ENCODE measurements at regions not wholly inside any gene's neighbourhood (a gene's known extent, or its start where the extent isn't known, plus 50 kb on each side); places are given as distances from the start of the nearest gene placed in this dataset.

- DNase-seq, result peak; percentile 63
These were observed 67.2 kb upstream of the RUNX3 start for GRCh38 chr1:24996983-24997893.

DNA sequence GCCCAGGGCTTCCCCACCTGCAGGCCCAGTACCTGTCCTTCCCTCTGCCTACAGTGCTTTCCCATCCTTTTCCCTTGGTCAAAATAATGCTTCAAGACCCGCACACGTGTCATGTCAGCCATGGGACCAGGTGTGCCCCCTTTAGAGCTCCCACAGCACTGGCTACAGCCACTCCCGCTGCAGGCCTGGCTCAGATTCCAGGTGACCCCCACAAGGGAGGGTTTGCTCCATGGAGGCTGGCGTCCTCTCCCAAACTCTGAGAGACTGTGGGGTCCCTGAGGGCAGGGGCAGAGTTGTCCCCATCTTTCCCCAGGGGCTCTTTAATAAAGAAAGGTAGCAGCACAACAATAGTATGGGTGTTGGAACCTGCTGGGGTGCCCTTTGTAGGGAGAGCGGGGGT, 66.4 kb upstream of the RUNX3 start:
- DNase-seq, result no peak

DNA sequence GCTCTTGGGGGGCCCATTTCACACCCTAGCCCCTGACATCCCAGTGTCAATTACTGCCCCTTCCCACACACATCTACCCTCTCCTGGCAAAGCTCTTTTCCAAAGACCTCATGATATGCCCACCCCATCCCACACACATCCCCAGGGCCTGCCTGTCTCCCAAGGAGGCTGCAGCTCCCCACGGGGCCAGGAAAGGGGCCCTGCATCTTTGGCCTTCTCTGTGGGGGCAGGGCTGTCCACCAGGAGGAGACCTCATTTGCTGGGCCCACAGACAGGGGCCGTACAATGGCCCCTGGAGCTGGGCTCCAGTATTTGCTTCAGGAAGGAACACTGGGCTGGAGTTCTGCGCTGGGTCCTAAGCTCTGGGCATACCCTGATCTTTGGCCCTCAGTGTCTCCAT, 65.6 kb upstream of the RUNX3 start:
- DNase-seq, result no peak

GRCh38 chr1:24995140-24995539, 65.1 kb upstream of the RUNX3 start:
- no peak for DNase-seq

- DNase-seq, result no peak
These were observed 64.0 kb upstream of the RUNX3 start for GRCh38 chr1:24993871-24994580.

- peak; percentile 51 for DNase-seq
These were observed 62.7 kb upstream of the RUNX3 start for GRCh38 chr1:24992761-24993211.

GRCh38 chr1:24992124-24992760, 62.2 kb upstream of the RUNX3 start:
- no peak for DNase-seq

DNA sequence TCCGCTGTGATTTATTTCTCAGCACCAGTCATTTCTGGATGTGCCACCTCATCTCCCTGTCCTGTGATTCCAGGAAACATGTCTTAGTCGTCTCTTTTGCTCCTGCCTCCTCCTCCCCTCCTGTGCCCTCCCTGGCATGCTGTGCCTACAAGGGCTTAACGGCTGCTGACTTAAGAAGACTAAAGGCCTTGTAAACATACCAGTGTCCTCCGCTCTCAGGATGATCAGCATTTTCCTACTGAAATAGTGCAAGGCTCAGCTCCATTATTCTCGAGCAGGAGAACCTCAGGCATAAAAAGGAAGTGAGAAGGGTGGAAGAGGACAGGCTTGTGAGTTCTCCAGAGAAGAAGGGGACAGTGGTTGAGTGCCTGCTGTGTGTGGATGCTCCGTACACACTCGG, 61.6 kb upstream of the RUNX3 start:
- DNase-seq, result no peak

DNA sequence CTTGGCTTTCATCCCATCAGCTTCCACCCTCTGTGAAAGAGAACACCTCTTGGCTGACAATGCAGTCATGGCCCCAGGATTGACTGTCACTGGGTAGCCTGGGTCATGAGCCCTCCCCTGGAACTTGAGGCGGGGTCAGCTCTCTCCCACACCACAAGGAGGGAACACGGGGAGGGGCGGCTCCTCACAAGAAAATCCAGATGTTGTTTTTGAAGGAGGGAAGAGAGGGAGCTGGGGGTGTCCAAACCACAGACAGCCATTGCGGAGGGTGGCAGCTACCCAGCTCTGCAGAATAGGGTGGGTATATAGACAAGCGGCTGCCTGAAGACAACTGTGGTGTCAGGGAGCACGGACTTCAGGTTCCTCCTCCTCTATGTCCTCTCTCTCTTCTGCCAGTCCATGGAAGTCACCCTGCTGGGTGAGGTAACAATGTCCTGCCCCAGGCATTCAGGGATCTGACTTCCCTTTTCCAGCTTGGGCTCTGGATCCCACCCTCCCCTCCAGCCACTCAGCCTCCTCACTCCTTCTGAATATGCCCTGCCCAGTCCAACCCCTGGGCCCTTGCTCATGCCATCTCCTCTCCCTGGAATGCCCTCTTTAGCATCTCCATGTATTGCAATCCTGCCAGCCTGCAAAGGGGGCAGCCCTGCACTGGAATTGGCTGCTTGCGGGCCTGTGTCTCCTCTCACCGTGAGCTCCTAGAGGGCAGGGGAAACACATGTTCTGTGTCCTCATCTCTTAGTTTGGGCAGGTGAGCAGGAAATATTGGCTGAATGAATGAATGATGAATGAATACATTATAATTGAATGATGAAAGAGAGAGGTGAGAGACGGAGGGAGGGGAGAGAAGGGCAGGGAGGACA, 60.9 kb upstream of the RUNX3 start:
- peak; percentile 44 for DNase-seq

- no peak for DNase-seq
These were observed 60.1 kb upstream of the RUNX3 start for GRCh38 chr1:24990136-24990535.

GRCh38 chr1:24989082-24989481, 59.0 kb upstream of the RUNX3 start:
- no peak for DNase-seq

GRCh38 chr1:24988558-24988912, 58.5 kb upstream of the RUNX3 start:
- DNase-seq, result no peak

GRCh38 chr1:24987875-24988557, 57.9 kb upstream of the RUNX3 start:
- DNase-seq, result no peak

DNA sequence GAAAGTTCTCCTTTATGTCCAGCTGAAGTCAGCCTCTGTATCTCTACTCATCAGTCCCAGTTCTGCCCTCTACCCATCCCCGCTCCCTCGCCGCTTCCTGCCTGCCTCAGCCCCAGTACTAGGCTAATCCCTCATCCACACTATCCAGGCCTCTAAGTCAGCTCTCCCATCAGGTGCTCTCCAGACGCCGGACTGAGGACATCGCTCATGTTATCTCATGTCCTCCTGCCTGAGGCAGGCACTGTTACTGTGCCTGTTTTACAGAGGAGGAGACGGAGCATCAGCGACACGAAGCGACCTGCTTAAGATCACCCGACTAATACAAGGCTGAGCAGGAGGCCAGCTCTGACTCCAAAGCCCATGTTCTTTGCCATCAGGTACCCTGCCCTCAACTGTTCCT, 57.3 kb upstream of the RUNX3 start:
- no peak for DNase-seq

DNA sequence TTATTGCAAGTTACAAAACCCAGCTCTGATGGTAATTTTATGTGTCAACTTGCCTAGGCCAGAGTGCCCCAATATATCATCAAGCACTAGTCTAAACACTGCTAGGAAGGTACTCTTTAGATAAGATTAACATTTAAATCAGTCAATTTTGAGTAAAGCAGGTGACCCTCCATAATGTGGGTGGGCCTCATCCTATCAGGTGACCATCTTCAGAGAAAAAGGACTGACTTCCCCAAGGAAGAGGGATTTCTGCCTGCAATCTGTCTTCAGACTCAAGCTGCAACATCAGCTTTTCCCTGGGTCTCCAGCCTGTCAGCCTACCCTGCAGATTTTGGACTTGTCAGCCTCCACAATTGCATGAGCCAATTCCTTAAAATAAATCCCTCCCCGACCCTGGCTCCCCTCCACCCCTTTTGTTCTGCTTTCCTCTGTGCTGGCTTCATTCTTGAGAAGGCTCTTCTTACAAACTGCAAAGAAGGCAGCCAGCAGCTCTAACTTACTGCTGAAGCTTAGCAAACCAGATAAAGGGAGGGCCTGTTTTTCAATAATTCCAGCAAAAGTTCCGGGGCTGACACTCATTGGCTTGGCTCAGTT, 56.4 kb upstream of the RUNX3 start:
- DNase-seq, result no peak

DNA sequence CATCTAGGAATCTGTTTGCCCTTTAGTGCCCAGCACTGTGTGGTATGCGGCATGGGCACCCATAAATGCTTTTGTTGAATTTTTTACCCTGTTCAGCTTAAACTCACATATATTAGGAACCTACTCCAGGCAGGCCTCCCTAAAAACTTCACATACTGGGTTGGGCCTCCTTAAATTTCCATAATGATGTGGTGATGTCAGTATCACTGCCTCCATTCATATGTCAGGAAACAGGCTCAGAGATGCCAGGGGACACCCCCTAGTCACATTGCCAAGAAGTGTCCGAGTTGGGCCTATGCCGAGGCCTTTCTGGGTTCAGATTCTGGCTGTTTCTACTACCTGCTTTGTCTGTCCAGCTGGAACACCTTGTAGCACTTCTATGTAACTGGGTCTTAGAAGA, 55.7 kb upstream of the RUNX3 start:
- no peak for DNase-seq

DNA sequence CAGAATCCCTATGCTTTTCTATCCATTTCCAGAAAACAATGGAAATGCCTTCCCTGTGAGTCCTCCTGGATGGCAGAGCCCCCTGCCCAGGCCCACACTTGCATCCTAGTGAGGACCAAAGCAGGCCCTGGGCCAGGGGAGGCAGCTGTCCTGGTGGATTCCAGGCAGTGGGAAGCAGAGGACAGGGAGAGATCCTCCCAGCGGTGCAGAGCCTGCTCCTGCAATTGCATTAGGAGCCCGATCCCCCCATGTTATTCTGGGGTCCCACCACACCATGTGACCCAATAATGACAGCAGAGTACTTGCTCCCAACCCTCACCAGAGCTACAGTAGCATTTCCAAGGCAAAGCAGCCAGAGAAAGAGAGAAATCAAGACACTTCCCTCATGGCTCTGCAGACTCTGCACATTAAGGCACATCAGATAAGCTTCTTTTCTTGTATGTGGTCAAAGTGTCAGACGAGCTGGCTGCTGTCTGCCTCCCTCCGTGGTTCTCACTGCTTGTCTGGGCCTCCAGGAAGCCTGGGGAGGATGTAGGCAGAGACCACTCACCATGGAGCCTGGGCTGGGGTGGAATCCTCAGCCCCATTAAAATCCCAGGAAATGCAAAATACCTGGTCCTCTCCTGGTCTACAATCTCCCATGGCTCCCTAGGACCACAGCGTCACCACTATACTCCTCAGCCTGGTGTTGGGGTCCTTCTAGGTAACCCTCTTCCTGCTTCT, 54.9 kb upstream of the RUNX3 start:
- peak; percentile 60 for DNase-seq

DNA sequence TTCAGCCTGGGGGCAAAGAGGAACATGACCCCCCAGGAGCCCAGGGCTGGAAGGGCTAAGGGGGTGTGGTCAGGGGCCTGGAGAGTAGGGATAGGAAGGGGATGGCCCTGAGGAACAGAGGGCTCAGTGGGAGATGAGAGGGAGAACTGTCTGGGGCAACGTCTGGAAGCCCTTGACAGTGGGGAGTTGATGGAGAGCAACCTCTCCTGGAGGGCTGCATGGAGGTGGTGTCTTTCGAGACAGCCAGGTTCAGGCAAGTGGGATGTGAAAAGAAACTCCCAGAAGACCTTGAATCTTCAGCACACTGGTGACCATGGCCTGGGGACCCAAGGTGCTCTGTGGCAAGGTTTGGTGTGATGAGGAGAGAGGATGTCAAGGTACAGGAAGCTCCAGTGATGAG, 54.2 kb upstream of the RUNX3 start:
- DNase-seq, result no peak

GRCh38 chr1:24983006-24983680, 53.1 kb upstream of the RUNX3 start:
- no peak for DNase-seq

DNA sequence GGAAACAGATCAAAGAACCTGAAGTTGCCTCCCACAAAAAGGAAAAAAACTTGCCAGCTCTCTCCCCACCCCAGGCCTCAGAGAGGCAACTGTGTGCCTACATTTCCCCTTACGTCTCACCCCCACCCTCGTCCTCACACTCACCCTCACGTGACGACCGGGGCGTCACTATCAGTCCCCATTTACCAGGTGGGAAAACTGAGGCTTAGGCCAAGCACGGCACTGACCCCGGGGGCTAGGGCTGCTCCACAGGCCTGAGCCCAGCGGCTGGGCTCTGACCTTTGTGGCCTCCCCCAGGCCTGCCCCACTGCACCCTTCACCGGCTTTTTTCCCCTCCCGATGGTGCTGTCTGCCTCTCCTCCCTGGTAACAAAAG, 51.5 kb upstream of the RUNX3 start:
- DNase-seq, result peak; percentile 70

Data from CD4-positive, alpha-beta T cell treated with Interleukin-6 for 4 hours (primary cell).